GM19025 (cell line): ENCODE measurements at regions not wholly inside any gene's neighbourhood (a gene's known extent, or its start where the extent isn't known, plus 50 kb on each side); places are given as distances from the start of the nearest gene placed in this dataset.

Experiments used
- ATAC-seq: cut with Tn5 transposase; IDR thresholded peaks from one replicate; pipeline ENCODE4 v1.9.1; 2021; ENCODE audit warnings: mild to moderate bottlenecking, low read depth, moderate library complexity; ENCODE audit not compliant: unreplicated experiment

DNA sequence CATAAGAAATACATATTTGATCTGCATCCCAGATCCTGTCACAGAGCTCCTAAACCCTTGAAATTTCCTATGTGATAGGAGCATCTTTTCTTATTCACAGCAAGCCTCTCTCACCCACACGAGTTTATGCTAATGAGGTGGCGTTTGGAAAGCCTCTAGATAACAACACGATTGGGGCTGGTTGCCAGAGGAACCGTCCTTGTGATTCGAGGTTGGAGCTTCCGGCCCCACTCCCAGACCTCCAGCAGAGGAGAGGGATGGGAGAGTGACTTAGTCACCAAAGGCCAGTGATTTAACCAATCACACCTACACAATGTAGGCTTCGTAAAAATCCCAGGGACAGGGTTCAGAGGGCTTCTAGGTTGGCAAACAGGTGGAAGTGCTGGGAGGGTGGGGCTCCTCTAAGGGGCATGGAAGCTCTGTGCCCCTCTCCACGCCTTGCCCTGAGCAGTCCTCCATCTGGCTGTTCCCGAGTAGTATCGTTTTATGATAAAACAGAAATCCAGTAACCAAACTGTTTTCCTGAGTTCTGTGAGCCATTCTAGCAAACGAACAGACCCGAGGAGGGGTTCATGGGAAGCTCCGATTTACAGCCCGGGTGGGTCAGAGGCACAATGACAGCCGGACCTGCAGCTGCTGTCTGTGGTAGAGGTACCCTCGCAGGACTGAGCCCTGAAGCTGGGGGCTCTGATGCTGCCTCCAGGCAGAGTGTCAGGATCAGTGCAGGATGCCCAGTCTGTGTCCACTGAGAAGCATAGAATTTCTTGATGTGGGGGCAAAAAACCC is 238.1 kb upstream of the ARID1B start:
- ATAC-seq: no peak

DNA sequence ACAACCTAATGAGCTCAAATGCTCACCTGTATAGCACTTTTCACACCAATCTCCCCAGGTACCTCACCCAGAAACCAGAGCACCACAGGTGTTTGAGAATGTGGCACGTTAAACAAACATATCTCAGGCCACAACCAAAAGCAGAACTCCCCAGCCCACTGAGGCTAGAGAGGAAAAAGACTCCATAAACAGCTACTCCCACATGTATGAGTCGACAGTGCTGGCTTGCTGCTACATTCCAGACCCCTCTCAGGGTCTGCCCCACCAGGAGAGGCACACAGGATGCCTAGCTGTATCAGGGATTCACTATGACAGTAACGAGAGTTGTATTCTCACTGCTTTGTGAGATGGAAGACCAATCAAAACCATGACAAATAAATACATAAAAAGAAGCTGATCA is 242.6 kb upstream of the ARID1B start:
- no peak for ATAC-seq

GRCh38 chr6:156533872-156534524 is 243.2 kb upstream of the ARID1B start:
- no peak for ATAC-seq

- ATAC-seq: no peak
Observed at GRCh38 chr6:156526081-156526480, 251.1 kb upstream of the ARID1B start.

- ATAC-seq: no peak
Observed at GRCh38 chr6:156525541-156525940, 251.6 kb upstream of the ARID1B start.

GRCh38 chr6:156519940-156520339 is 257.2 kb upstream of the ARID1B start:
- no peak for ATAC-seq

DNA sequence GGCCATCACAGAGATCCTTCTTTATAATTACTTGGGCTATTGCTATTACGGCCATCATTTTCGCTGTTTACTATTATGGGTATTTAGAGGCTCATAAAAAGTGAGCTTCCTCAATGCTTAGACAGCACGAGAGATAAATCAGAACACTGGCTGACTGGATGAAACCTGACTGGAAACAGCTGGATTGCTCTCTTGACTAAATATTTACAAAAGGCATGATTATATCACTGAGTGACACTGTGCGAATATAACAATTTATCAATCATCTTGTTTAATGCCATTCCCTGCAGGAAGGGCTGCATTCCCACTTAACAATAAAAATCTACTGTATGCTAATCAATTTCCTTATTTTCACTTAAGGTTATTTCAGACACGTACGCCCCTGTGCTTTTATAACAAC is 260.1 kb upstream of the ARID1B start:
- no peak for ATAC-seq

DNA sequence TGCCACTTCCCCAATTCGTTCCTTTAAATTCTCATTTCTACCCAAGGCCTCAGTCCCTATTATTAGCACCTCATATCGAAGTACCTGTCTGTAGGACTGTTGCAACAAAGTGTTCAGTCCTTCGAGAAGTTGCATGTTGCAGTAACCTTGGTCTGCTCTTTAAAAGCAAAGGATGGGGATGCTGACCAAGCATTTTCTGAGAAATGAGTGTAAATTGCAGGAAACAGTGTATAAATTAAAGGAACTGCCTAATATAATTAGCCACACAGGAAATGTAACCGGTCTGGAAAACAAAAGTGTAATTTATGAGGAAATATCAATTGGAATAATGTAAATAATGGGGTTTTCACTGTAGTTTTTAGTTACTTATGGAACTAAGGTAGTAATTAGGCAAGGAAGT is 261.9 kb upstream of the ARID1B start:
- no peak for ATAC-seq

DNA sequence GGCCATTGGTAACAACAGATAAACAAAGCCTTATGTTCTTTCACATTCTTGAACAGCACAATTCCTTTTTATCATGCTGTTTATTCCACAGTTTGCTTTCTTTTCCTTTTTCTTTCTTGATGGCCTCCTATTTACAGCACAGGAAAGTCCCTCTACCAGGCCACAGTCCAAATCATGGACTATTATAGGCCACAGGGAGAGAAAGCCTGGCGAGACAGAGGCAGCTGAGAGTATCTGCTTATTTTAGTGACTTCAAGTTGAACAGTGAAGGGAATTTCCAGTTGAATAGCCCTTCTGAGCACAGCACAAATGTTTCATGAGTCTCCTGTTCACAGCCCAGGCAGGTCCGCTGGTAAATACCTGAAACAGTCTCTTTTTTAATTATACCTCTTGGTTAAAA is 263.7 kb upstream of the ARID1B start:
- ATAC-seq: no peak

DNA sequence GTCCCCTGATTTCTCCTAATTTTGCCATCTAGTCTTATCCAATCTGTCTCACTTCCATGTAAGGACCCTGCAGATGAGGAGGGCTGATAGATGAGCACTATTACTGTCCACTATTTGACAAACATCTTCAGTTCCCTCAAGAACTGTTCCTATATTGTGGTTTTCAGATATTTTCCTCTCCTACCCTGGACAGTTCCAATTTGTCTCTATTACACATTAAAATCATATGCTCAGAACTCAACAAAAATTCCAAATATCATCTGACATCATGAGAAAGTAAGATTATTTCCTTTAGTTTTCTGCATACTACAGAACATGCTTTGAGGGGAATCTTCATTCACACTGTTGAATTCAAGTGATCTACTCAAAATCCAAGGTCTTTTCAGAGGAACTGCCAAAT is 265.6 kb upstream of the ARID1B start:
- ATAC-seq: no peak

- ATAC-seq: no peak
Observed at GRCh38 chr6:156511051-156511450, 266.1 kb upstream of the ARID1B start.

DNA sequence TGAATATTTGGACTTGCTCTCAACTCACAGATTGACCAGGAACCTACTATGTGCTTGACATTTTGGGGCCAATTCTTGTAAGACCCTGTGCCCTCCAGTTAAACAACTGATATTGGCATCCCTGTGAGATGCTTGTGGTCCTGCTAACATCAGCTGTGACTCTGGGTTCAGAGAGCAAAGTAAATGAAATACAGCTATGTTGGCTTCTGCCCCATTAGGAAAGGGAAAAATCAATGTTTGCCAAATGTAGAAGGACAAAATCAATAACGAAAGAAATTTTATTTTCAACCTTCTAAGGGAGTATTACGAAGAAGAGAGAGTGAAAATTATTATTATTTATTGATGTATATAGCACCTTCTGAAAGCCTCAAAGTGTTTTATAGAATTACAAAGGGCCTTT is 266.9 kb upstream of the ARID1B start:
- ATAC-seq: no peak

GRCh38 chr6:156509496-156509895 is 267.7 kb upstream of the ARID1B start:
- ATAC-seq: no peak

DNA sequence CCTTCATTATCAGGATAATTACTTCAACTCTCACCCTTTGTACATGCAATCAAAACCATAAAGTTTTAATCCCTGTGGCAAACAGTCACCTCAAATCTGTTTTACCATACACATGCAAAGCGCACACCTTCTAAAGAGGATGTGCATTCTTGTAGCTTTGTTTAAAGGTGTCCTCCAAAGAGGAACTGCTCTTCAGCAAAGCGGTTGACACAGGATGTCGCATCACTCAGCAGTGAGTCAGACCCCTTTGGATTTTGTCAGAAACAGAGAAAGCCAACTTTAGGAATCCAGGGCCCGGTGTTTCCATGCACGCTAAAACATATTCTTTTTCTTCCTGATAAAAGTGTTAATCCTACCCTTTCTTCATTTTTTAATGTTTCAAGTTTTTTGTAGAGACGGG is 268.3 kb upstream of the ARID1B start:
- ATAC-seq: no peak

DNA sequence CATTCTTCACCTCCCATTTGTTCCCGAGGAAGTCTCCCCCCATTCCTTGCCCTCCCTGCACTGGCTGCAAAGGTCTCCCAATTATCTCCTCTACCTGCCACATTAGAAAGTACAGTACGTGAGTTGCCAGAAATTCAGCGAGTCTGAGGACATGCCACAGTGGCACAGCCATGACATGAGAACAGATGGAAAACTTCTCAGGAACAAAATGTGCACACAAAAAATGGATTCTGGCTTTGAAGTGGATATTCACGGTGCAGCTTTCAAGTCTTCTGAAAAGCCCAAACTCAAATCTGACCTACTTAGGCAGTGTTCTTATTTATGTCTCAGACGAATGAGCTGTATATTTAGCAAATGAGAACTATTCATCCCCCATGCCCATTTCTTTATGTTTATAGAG is 269.1 kb upstream of the ARID1B start:
- no peak for ATAC-seq

DNA sequence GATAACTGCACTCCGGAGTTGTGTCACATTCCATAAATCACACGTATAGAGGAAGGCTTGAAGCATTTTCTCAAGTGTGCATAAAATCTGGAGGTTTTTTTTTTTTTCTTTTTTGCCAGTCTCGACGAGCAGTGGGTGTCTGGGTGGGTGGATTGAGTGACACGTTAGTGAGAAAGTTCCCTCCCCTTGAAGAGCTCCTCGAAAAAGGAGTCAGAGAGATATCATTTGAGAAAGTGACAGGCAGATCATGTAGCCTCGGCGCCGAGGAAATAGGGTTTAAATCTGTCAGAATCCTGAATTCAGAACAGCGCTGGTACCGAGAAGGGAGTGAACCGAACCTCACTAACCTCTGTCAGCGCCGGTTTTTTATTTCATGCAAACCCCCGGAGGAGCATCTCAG is 269.5 kb upstream of the ARID1B start:
- ATAC-seq: no peak

GRCh38 chr6:156507106-156507505 is 270.1 kb upstream of the ARID1B start:
- ATAC-seq: no peak

DNA sequence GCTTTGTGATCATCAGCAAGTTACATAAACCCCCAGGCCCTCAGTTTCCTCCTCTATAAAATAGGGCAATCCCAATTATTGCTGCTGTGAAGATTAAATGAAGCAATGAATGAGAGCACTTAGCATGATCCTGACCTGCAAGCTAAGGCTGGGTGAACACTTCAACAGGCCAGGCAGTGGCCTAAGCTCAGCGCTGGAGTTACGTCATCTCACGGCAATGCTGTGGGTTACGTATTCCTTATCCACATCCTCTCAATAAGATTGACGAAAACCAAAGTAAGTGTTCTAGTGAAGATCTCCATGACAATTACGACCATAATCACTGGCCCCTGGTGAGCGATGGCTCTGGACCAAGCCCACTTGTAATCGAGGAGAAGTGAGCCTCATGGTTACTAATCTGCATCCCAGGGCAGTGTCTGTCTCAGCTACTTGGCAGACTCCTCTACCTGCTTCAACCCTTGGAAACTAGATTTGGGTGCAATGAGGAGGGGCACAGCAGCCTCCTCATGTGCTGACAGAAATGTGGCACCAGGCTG is 274.1 kb upstream of the ARID1B start:
- ATAC-seq: no peak

DNA sequence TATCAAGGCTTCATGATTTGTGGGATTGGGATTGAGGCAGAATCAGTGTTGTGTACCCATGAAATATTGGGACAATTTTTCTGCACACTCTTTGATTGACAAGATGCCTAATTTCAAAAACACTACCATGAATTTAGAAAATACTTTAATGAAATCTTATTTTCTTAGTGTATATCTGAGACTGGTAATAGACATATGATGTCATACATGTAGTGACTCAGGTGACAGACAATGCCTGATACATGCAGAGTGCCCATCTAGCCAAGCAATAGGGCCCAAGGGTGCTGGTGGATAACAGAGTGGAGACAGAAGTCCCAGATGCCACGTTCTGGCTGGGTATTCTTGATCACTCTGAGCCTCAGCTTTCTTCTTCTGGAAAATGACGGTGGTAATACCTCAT is 279.6 kb upstream of the ARID1B start:
- ATAC-seq: no peak

- ATAC-seq: no peak
Observed at GRCh38 chr6:156487877-156488276, 289.3 kb upstream of the ARID1B start.

DNA sequence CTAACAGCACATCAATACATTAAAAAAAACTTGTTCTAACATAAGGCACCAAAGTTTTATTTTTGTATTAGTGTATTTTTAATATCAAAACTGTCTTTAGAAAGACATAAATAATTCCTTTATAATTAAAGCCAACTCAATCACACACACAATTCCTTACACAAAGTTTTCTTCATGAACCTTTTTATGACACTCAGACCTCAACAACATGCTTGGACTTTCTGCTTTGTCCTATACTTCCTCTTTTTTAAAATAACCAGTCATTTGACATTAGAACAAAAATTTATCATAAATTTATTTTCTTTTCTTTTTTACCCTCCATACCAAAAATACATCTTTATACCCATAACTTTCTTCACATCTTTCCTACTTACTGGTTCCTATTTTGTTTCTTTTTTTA is 292.0 kb upstream of the ARID1B start:
- no peak for ATAC-seq

GRCh38 chr6:156474507-156475120 is 302.6 kb upstream of the ARID1B start:
- no peak for ATAC-seq
